GM19452 (cell line): ENCODE measurements at regions not wholly inside any gene's neighbourhood (a gene's known extent, or its start where the extent isn't known, plus 50 kb on each side); places are given as distances from the start of the nearest gene placed in this dataset.
A peak's percentile ranks its signal among the peaks of the same experiment; 100 is the strongest.

Source experiments
- ATAC-seq: cut with Tn5 transposase; IDR thresholded peaks from one replicate; pipeline ENCODE4 v1.9.1; 2021; ENCODE audit not compliant: unreplicated experiment

DNA sequence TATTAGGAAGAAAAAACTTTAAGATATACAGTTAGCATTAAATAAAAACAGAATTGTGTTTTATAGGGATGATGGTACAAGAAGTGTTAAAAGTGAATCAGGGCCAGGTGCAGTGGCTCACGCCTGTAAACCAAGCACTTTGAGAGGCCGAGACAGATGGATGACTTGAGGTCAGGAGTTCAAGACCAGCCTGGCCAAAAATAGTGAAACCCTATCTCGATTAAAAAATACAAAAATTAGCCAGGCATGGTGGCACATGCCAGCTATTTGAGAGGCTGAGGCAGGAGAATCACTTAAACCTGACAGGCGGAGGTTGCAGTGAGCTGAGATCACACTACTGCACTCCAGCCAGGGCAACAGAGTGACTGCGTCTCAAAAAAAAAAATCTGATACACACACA is 282.9 kb upstream of the ATP10B start:
- ATAC-seq: no peak

DNA sequence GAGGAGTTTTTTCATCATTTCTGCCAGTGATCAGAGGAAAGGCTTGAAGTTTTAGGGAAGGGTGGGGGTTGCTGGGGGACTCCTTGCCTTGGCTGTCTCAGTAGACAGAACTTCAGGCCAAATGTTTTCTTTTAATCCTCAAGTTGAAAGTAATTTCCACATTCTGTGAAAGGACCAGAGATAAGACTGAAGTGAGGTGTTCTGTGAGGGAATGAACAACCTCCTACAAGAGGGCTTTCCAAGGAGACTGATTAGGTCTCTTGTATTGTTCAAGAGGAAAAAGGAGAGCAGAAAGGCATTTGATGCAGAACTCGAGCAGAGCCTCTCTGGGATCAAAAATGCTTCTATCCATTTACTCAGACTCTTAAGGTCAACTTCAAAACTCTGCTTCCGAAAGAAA is 282.1 kb upstream of the ATP10B start:
- no peak for ATAC-seq

DNA sequence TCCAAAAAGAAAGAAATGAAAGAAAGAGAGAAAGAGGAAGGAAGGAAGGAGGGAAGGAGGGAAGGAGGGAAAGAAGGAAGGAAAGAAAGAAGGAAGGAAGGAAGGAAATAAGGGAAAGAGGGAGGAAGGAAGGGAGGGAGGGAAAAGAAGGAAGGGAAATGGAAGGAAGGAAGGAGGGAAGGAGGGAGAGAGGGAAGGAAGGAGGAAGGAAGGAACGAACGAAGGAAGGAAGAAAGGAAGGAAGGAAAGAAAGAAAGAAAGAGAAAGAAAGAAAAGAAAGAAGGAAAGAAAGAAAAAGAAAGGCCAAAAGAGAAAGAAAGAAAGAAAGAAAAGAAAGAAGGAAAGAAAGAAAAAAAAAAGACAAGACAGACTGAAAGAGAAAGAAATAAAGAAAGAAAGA is 263.9 kb upstream of the ATP10B start:
- ATAC-seq: no peak

DNA sequence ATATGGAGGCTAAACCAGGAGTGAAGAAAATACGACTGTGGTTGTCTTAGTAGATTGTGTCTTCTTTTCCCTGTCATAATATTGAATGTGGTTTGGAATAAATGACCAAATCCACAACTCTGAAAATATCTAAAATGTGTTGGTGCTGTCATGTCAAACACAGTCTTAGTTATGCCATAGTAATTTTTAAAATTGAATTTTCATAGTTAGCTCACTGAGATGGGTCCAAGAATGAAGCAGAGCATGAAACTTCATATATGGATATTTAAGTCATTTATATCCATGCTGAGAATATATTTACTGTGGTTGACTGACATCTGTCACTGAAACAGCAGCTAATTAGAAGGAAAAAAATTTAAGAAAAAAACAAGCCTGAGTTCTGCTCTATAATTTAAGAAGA is 260.4 kb upstream of the ATP10B start:
- ATAC-seq: no peak

DNA sequence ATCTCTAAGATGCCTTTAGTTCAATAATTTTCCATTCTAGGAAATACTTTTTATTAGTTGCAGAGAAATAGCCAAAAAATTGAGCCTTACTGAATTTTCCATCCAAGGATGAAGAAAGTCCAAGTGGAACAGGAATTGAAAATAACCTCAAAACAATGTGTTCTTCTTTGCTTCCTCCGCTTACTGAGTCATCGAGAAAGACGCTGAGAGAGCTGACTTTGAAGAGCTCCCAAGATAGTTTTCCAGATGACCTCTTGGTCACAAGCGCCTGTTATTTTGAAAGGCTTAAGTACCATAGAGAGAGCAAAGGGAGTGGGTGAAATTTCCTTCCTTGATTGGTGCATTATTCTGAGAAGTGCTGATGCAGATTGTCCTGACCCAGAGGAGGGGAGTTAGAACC is 253.5 kb upstream of the ATP10B start:
- ATAC-seq: no peak

DNA sequence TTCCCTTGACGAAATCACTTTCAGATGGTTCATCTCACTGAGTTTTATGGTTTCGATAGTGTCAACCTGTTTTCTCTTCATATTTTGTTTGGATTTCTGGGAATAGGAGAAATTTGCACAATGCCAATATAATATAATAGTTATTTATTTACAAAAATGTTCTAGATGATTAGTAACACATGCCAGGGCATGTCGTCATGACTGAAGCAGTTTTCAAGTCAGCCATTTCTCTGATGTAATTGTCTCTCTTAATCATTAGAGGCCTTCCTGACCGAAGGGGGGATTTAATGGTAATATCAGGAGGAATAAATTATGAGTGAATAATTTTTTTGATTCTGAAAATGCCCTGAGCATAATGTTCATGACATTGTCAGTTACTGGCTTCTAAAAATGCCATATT is 246.5 kb upstream of the ATP10B start:
- ATAC-seq: no peak

DNA sequence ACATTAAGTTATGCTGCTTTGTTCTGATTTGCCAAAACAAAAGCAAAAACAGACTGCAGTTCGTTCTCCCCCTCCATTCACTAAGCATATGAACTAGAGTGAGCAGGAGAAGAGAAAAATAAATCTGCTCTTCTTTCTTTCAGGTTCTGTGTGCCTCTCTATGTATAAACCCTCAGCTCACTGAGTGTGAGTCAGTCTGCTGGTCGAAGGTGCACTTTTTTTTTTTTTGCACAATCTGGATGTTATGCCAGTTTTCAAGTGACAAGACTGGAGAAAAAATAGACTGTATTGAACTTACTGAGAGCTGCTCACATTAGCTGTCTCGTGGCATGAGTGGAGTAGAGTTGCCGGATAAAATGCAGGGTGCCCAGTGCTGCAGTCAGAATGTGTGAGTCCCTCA is 244.6 kb upstream of the ATP10B start:
- ATAC-seq: no peak

DNA sequence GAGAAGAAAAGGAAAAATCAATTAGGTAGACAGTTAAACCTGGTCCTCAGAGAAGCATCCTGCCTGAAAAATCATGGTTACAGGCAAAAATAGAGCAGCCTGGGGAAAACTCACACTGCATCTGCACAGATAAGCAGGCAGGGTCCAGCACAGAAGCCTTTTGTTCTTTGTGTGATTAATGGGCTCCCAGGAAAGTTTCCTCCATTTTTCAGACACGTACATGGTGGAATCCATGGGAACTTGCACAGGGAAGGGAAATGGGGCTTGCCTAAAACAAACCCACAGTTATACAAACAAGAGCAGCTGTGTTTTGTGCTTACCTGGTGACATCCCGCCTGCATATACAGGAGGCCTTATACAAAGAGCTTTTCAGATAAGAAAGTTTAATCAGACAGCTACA is 243.9 kb upstream of the ATP10B start:
- ATAC-seq: no peak

DNA sequence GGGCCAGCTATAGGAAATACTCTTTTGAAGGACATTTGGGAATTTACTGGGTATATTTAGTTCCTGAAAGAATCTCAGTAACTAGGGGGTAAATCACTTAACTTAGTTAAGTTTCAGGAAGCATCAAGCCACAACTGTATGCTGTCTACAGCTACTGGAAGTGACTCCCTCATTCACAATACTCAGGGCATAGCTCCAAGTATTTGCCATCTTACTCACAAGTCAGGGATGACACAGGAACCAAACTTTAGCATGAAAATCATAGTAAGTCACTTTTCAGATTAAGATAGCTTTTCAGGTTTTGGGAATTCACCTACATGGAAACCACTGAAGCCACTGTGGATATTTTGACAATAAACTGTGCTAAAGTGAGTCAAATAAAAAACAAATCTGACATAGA is 242.4 kb upstream of the ATP10B start:
- ATAC-seq: no peak

DNA sequence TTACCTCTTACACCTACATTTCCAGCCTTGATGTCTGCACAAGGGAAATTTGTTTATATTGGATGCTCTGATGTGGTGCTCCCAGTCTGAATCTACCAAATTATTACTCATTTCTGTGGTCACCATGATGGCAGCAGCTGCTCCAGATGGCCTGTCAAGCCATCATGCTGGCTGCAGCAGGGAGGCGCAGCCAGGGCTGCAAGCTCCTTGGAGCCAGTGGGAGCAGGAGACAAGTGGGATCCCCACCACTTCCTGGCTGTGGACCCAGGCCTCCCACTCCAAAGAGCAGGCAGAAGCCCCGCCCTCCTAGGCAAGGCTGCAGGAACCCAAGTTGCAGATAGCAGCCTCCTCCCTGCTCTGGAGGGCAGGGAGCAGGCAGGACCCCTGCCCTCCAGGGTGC is 241.1 kb upstream of the ATP10B start:
- no peak for ATAC-seq

DNA sequence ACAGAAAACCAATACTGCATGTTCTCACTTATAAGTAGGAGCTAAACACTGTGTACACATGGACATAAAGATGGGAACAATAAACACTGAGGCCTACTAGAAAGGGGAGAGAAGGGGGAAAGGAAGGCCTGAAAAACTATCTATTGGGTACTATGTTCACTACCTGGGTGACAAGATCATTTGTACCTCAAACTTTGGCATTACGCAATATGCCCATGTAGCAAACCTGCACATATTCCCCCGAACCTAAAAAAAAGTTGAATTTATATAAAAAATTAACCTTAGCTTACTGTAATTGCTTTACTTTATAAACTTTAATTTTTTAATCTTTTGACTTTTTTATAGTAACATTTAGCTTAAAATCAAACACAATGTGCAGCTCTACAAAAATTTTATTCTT is 237.6 kb upstream of the ATP10B start:
- no peak for ATAC-seq

DNA sequence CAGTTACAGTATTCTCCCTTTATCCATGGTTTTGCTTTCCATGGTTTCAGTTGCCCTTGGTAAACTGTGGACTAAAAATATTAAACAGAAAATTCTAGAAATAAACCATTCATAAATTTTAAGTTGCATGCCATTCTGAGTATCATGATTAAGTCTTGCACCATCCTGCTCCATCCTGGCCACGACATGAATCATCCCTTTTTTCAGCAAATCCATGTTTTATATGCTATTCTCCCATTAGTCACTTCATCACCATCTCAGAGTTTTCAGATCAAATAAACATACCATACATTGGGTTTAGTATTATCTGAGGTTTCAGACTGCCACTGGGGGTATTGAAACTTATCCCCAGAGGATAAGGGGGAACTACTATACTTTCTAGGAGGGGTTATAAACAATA is 234.4 kb upstream of the ATP10B start:
- ATAC-seq: no peak

DNA sequence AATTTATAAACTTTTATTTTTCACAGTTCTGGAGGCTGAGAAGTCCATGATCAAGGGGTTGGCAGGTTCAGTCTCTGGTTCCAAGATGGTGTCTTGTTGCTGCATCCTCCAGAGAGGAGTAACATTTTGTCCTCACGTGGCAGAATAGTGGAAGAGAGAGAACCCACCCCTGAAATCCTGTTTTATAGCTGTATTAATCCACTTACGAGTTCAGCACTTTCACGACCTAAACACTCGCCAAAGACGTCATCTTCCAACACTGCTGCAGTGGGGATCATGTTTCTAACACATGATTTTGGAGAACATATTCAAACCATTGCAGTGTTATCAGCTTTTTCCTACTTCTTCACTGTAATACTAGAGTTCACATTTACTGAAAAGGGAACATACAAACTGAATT is 233.0 kb upstream of the ATP10B start:
- no peak for ATAC-seq

DNA sequence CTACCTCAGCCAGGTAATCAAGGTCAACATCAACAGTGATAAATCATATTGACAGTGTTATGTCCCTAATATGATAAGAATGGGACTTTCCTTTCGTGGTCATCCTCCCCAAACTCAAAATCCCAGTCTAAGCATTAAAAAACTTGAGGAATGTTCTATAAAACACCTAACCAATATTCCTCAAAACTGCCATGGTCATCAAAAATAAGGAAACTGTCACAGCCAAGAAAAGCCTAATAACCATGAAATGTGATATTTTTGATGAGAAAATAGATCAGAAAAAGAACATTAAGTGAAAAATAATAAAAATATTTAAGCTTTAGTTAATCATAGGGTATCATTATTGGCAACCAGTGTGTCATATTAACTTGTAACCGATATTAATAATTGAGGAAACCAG is 232.1 kb upstream of the ATP10B start:
- no peak for ATAC-seq

DNA sequence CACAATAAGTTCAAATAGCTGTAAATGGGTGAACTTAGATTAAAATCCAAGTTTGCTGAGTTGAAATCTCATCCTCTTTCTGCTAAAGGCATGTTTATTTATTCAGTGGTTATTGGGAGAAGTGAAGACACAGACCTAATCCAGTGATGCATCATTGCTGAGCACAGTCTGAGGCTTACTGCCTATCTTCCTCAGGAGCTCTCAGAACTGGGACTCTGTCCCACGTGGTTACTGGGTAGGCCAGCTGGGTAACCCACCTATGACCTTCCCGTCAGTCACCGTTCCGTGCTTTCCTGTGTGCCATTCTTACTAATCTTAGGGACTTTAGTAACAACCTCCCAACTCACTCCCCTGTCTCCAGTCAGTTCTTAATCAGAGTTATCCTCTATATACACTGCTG is 226.8 kb upstream of the ATP10B start:
- peak; percentile 49 for ATAC-seq

DNA sequence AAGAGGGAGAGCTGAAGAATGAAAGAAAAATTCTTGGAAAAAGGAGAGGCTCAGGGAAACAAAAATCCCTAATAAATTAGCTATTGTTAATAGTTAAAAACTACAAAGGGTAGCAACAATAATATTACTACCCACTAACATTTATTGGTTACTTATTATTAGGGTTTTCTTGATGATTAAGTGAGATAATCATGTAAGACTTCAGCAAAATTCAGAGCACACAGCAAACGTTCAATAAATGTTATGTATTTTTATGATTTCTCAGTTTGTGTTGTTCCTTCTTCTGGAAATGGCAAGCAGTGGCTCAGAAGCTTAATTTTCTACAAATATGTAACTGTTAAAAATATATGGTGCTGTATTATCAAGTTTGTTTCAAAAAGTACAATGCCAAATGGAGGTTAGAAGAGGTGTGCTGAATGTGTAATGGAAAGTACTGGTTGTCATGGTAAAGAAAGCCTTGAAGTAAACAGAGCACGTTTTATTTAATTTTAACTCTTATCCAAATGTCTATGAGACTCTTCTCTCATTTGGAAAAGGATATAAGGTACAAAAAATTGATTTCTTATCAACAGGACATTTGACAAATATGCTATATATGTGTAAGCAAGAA is 226.0 kb upstream of the ATP10B start:
- ATAC-seq: no peak

DNA sequence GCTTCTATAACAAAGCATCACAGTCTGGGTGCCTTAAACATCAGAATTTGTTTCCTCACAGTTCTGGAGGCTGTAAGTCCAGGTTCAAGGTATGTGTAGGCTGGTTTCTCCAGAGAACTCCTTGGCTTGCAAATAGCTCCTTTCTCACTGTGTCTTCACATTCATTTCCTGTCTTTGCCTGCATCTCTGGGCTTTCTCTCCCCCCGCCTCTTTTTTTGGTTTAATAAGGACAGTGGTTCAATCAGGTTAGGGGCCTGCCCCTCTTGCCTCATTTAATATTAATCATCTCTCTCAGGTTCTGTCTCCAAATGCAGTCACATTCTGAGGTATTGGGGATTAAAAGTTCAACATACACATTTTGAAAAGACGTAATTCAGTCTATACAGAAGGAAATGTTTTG is 225.5 kb upstream of the ATP10B start:
- no peak for ATAC-seq

DNA sequence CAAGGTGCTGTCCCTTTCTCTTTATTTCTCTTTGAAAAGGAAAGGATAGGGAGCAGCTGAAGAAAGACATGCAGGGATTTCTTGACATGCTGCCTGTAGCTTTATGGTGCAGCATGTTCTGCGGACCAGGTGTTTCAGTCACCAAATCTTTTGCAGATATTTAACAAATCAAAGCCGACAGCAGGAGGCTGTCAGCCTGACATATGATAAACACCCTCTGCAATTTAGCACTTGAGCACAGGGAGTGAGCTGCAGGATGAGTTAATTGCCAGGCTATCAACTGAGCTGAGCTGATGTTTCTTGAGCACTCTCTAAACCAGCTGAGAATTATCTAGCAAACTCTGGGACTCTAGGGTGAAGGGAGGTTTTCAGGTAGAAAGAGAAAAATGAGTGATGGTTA is 212.8 kb upstream of the ATP10B start:
- no peak for ATAC-seq

DNA sequence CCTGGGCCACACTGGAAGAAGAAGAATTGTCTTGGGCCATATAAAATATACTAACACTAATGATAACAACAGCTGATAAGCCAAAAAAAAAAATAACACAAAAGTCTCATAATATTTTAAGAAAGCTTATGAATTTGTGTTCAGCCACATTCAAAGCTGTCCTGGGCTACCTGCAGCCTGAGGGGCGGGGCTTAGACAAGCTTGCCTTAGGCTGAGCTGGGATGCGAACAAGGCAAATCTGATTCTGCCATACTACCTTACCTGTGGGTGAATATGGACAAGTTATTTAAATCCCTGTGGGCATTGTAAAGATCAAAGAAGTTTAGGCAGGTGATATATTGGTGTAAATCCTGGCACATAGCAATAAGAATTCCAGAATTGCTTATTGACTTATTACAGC is 212.3 kb upstream of the ATP10B start:
- ATAC-seq: no peak

DNA sequence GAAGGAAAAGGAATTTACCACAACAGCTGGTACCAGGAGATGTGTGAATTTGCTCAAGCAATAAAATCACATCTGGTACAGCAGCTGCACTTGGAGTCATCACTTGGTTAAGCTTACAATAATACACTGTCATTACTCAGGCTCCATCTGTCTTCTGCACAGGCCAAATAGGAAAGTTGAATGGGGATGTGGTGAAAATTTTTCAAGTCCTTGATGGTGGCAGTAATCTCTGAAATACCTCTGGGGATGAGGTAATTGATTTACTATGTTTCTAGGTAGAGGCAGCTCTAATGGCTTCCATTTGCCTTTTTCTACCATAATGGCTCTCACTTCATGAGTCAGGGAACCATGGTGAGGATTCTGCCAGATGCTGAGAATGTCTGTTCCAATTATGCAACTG is 206.8 kb upstream of the ATP10B start:
- no peak for ATAC-seq

DNA sequence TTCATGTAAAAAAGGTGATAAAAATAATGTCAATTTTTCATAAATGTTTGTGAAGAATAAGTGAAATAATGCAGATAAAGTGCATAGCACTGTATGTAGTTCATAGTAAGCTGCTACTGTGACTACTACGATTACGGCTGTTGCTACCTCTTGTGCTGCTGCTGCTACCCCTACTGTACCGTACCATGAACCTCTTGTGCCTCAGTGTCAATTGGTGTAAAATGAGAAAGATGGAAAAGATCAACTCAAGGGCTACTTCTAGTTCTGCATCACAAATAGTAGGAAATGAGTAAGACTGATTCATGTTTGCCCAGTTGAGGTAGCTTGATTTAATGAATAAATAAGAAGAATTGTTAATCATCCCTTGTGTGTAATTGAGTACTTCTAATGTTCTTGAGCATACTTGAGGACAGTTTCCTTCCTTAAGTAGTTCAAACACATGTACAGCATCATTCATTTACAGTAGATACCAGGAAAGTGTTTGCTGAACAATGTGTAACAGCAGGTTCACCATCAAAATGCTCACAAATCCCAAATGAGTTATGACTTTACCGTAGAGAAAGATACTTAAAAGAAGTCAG is 200.0 kb upstream of the ATP10B start:
- no peak for ATAC-seq

DNA sequence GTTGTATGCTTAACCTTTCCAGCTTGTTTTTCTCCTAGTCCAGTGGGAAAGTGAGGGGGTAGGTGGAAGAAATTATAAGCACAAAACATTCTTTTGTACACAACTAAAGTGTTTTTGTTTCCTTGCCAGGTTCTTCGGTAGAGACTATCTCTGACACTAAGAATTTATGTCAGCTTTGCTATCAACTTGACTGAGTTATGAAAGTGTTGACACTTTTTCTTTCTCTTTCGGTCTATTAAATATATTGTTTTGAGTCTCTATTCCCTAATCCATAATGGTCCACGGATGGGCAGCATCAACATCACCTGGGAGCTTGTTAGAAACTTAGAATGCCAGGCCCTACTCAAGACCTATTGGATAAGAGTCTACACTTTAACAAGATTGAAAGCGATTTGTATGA is 195.0 kb upstream of the ATP10B start:
- no peak for ATAC-seq

DNA sequence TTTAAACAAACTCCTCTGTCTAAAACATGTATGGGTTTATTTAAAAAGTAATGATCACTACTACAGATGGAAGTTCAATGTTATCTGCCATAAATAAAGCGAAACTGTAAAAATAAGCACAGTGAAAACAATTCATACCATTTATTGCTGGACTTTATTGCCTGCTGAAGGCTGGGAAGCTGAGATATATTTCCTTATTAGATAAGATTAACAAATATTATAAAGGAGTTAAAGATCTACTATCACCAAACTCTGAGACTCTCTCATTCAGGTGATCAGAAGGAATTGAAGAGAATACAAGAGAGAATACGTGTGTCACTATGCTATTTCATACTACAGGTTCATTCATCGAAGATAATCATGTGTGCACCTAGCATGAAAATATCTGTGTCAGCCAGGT is 190.9 kb upstream of the ATP10B start:
- no peak for ATAC-seq

DNA sequence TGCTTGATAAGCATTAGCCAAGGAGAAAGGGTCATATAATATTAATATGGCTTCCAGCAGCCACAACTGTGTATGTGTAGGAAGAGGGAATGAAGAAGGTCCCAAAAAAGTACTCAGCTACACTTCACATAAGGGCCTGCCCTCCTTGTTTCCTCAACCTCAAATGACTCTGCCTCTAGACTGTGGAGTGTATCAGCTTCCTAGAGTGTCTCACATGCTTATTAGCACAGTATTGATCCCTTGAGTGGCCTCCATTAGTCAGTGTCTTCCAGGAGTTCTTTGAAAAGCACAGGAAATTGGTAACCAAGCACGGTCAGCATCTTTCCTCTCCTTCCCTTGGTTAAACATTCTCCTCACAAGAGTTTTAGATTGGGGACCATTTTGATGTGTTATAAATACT is 190.4 kb upstream of the ATP10B start:
- no peak for ATAC-seq
